GM23248 (cell line): ENCODE measurements at regions not wholly inside any gene's neighbourhood (a gene's known extent, or its start where the extent isn't known, plus 50 kb on each side); places are given as distances from the start of the nearest gene placed in this dataset.

Source experiments
- EZH2 ChIP-seq: fragments of 200-600 bp; sonication (generic); IDR thresholded peaks from 2 replicates; pipeline ENCODE4 v1.6.1; 2018; ENCODE audit warnings: antibody characterized with exemption, mild to moderate bottlenecking; ENCODE audit not compliant: insufficient read depth, poor library complexity, severe bottlenecking
- EZH2phosphoT487 ChIP-seq: fragments of 200-600 bp; sonication (generic); IDR thresholded peaks from 2 replicates; pipeline ENCODE4 v1.6.1; 2018; ENCODE audit warnings: antibody characterized with exemption, moderate library complexity, mild to moderate bottlenecking, low read depth; ENCODE audit not compliant: insufficient read depth

- TF ChIP-seq EZH2 (no peak), EZH2phosphoT487 (no peak)
Observed at GRCh38 chr5:162334944-162335343, 267.4 kb downstream of the GABRG2 start.
